HL-60 (cell line): ENCODE measurements at regions not wholly inside any gene's neighbourhood (a gene's known extent, or its start where the extent isn't known, plus 50 kb on each side); places are given as distances from the start of the nearest gene placed in this dataset.

ENCODE experiments used
- POLR2AphosphoS5 ChIP-seq: IDR thresholded peaks from 2 replicates; pipeline ENCODE4 v1.6.1; 2012; ENCODE audit warnings: low read depth
- TF ChIP-seq, protein P1 (sequence below): IDR thresholded peaks from one replicate; pipeline ENCODE4 v1.5.1; 2011; ENCODE audit warnings: low read length, control low read depth, inconsistent platforms; ENCODE audit not compliant: insufficient read depth

DNA sequence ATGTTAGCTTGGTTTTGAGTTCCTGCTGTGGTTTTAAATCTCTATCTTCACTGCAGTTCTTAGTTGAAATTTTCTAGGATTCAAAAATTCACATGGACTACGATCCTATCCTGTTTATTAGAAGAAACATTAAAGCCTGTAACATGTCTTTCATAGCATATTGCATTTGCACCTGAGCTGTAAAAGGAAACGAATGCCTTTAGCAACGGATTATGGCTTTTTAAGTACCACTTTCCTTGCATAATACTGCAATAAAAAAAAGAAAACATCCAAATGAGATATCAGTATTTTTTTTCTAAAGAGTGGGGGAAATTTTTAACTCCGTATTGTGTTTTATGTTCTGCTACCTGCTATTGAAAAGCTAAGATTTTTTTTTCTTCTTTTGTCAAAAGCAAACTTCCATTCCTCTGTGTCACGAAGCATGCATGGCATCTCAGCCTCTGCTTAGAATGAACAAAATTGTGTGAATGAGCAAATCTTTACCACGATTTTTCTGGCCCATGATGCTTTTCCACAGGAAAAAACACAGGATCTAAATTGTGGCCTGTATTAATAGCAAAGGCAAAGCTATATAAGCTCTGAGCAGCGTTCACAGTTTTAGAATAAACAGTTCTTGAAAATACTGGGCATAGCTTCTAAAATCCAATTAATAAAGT, 110.0 kb upstream of the CDIN1 start:
- TF ChIP-seq, protein P1, sequence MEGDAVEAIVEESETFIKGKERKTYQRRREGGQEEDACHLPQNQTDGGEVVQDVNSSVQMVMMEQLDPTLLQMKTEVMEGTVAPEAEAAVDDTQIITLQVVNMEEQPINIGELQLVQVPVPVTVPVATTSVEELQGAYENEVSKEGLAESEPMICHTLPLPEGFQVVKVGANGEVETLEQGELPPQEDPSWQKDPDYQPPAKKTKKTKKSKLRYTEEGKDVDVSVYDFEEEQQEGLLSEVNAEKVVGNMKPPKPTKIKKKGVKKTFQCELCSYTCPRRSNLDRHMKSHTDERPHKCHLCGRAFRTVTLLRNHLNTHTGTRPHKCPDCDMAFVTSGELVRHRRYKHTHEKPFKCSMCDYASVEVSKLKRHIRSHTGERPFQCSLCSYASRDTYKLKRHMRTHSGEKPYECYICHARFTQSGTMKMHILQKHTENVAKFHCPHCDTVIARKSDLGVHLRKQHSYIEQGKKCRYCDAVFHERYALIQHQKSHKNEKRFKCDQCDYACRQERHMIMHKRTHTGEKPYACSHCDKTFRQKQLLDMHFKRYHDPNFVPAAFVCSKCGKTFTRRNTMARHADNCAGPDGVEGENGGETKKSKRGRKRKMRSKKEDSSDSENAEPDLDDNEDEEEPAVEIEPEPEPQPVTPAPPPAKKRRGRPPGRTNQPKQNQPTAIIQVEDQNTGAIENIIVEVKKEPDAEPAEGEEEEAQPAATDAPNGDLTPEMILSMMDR: no peak
- no peak for TF ChIP-seq POLR2AphosphoS5
